ENCODE measurements at regions not wholly inside any gene's neighbourhood (a gene's known extent, or its start where the extent isn't known, plus 50 kb on each side); places are given as distances from the start of the nearest gene placed in this dataset.
"Not testable (repeated sequence)": the region's sequence is repeated elsewhere in the genome, so short reads cannot be mapped to it uniquely, and the experiment has no call there.

GRCh38 chr15:22263738-22264137 is 183.4 kb downstream of the OR4M2 start:
- no peak overlapping the region for H3K4me3 Mint-ChIP-seq (ENCODE audit: low read depth)
- no peaks in the 10 kb centered on the region for H3K27me3 Mint-ChIP-seq (ENCODE audit: low read depth)
- no peak for DNase-seq (ENCODE audit: low spot score)
- H3K4me1 Mint-ChIP-seq (ENCODE audit: low read depth): peaks cover 18% of the 10 kb centered on the region
- no peaks in the 10 kb centered on the region for H3K36me3 Mint-ChIP-seq (ENCODE audit: low read depth)
- H3K9me3 Mint-ChIP-seq: no peaks in the 10 kb centered on the region
- H3K27ac Mint-ChIP-seq: no peak overlapping the region
- intact Hi-C loops (cut with micrococcal nuclease): loop anchor here (1.0 kb wide), 1 partner anchor 9 kb away; no protein-coding TSS in a partner anchor

DNA sequence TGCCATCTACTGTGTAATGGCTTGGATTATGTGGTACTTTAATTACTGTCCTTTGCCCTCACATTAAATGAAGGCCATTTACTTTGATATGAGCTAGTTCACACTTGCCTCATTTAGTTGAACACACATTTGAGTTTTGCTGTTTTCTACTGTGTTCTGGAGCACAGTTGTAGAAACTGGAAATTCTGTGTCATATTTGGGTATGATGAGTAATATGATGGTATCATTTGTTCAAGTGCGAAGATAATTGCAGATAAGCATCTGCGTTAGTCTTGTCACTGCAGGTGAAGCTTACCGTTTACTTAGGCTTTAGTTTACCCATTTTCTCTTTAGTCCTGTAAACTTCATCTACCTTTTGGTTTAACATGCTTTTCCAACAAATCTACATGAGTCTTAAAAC is 183.9 kb downstream of the OR4M2 start:
- peaks cover 18% of the 10 kb centered on the region for H3K4me1 Mint-ChIP-seq (ENCODE audit: low read depth)
- intact Hi-C loops (cut with micrococcal nuclease): loop anchor here (1.0 kb wide), 1 partner anchor 10 kb away; no protein-coding TSS in a partner anchor
- H3K27me3 Mint-ChIP-seq (ENCODE audit: low read depth); H3K27ac Mint-ChIP-seq; DNase-seq (ENCODE audit: low spot score); H3K9me3 Mint-ChIP-seq; H3K36me3 Mint-ChIP-seq (ENCODE audit: low read depth); H3K4me3 Mint-ChIP-seq (ENCODE audit: low read depth): not testable (repeated sequence)

- no peaks in the 10 kb centered on the region for H3K9me3 Mint-ChIP-seq
- DNase-seq (ENCODE audit: low spot score): no peak
- intact Hi-C loops (cut with micrococcal nuclease): no loop called here
These were observed 185.0 kb downstream of the OR4M2 start for GRCh38 chr15:22265056-22265945.

DNA sequence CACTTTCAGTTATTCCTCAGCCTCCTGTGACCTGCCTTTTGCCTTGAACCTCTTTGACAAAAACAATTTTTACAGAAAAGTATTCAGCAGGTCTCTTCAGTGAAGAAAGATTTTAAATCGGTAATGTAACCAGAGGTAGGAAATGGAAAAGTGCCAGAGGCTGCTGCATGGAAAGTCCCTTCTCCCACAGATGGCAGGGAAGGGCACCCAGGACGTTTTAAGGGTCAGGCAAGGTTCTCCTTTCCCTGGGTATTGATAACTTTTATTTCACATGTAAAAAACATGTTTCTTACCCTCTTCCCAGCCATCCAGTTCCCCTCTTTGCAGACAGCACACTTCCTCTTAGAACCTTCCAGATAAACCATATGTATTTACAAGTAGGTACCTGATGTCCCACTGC is 185.6 kb downstream of the OR4M2 start:
- intact Hi-C loops (cut with micrococcal nuclease): no loop called here
- Mint-ChIP-seq H3K4me3 (ENCODE audit: low read depth) (no peak overlapping the region), H3K27ac (no peak overlapping the region), H3K9me3 (no peaks in the 10 kb centered on the region), H3K36me3 (ENCODE audit: low read depth) (no peaks in the 10 kb centered on the region), H3K27me3 (ENCODE audit: low read depth) (no peaks in the 10 kb centered on the region), H3K4me1 (ENCODE audit: low read depth) (peaks cover 3% of the 10 kb centered on the region)
- no peak for DNase-seq (ENCODE audit: low spot score)

More at GRCh38 chr15:22265056-22265945, 185.0 kb downstream of the OR4M2 start:
- Mint-ChIP-seq H3K27me3 (ENCODE audit: low read depth) (no peaks in the 10 kb centered on the region), H3K4me1 (ENCODE audit: low read depth) (peaks cover 8% of the 10 kb centered on the region), H3K4me3 (ENCODE audit: low read depth) (no peak overlapping the region), H3K27ac (no peak overlapping the region), H3K36me3 (ENCODE audit: low read depth) (no peaks in the 10 kb centered on the region)

DNA sequence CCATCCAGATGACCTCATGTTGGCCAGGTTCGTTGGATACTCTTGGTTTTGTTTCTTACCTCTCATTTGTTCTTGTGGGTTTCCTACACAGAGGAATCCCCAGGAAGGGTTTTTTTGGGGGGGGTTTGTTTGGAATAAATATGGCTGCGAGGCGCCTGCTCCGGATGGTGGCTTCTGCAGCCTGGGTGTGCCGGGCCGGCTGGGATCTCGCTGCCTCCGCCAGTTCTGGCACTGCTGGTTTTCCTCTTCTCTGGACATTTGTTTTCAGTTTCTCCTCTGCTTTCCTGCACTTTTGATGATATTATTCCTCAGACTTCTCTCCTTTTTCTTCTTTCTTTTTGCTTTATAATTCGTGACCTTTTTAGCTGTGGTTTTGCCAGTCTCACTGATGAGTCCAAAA is 187.4 kb downstream of the OR4M2 start:
- no peaks in the 10 kb centered on the region for H3K9me3 Mint-ChIP-seq
- no peak overlapping the region for H3K4me3 Mint-ChIP-seq (ENCODE audit: low read depth)
- intact Hi-C loops (cut with micrococcal nuclease): no loop called here
- no peaks in the 10 kb centered on the region for H3K36me3 Mint-ChIP-seq (ENCODE audit: low read depth)
- no peaks in the 10 kb centered on the region for H3K4me1 Mint-ChIP-seq (ENCODE audit: low read depth)
- no peaks in the 10 kb centered on the region for H3K27me3 Mint-ChIP-seq (ENCODE audit: low read depth)
- no peak overlapping the region for H3K27ac Mint-ChIP-seq
- no peak for DNase-seq (ENCODE audit: low spot score)

DNA sequence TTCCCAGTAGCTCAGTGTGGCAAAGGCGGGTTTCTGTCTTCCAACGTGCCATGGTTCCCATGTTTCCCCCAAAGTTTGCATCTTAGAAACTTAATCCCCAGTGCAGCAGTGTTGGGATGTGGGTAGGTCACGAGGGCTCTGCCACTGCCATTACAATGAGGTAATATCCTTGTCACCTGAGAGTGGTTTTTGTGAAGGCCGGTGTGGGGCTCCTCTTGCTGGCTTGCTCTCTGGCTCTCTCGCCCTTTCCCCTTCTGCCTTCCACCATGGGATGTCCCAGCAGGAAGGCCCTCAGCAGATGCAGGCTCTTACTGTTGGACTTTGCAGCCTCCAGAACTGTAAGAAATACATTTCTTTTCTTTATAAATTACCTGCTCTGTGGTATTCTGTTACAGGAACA is 187.9 kb downstream of the OR4M2 start:
- H3K27ac Mint-ChIP-seq; H3K4me1 Mint-ChIP-seq (ENCODE audit: low read depth); H3K9me3 Mint-ChIP-seq; intact Hi-C loops (cut with micrococcal nuclease); H3K36me3 Mint-ChIP-seq (ENCODE audit: low read depth); H3K4me3 Mint-ChIP-seq (ENCODE audit: low read depth); DNase-seq (ENCODE audit: low spot score); H3K27me3 Mint-ChIP-seq (ENCODE audit: low read depth): not testable (repeated sequence)

DNA sequence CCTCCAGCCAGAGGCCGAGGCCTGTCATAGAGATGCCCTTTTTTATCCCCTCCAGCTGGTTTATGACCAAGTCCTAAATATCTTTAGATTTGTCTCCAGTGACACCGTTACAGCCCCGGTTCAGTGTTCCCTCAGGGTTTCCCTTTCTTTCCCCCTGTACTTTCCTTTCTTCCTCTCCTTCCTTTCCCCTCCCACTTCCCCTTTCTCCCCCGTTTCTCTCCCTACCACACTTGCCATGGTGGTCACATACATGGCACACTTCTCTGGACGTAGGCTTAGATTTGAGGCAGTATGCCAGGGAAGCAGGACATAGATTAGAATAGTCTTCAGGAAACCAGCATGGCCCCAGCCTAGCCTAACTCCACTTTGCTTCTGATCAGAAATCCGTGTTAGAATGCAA is 188.3 kb downstream of the OR4M2 start:
- H3K27me3 Mint-ChIP-seq (ENCODE audit: low read depth); H3K36me3 Mint-ChIP-seq (ENCODE audit: low read depth); H3K27ac Mint-ChIP-seq; H3K4me3 Mint-ChIP-seq (ENCODE audit: low read depth); H3K4me1 Mint-ChIP-seq (ENCODE audit: low read depth); H3K9me3 Mint-ChIP-seq; DNase-seq (ENCODE audit: low spot score); intact Hi-C loops (cut with micrococcal nuclease): not testable (repeated sequence)

GRCh38 chr15:22272286-22273160 is 186.2 kb upstream of the GOLGA6L22 start:
- H3K4me3 Mint-ChIP-seq (ENCODE audit: low read depth); H3K27me3 Mint-ChIP-seq (ENCODE audit: low read depth); H3K4me1 Mint-ChIP-seq (ENCODE audit: low read depth); H3K9me3 Mint-ChIP-seq; DNase-seq (ENCODE audit: low spot score); intact Hi-C loops (cut with micrococcal nuclease); H3K27ac Mint-ChIP-seq; H3K36me3 Mint-ChIP-seq (ENCODE audit: low read depth): not testable (repeated sequence)

GRCh38 chr15:22273185-22273584 is 185.5 kb upstream of the GOLGA6L22 start:
- H3K36me3 Mint-ChIP-seq (ENCODE audit: low read depth); H3K27me3 Mint-ChIP-seq (ENCODE audit: low read depth); DNase-seq (ENCODE audit: low spot score); H3K4me1 Mint-ChIP-seq (ENCODE audit: low read depth); H3K27ac Mint-ChIP-seq; intact Hi-C loops (cut with micrococcal nuclease); H3K9me3 Mint-ChIP-seq; H3K4me3 Mint-ChIP-seq (ENCODE audit: low read depth): not testable (repeated sequence)

DNA sequence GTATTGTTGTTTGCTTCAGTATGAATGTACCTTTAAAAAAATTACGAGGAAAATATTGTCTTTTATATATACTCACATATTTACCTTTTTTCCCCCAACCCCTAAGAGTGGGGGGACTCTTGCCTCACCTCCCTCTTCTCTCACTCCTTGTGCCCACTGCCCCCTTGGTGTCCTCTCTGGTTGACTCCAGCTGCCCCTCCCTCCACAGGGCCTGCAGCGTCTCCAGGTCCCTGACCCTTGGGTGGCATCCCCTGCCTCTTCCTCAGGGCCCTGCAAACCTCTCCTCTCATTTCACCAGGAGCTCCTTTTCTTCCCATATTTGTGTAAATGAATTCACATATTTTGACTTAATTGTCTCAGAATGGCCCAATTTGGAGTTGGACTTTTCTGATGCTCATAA is 184.3 kb upstream of the GOLGA6L22 start:
- intact Hi-C loops (cut with micrococcal nuclease); H3K4me3 Mint-ChIP-seq (ENCODE audit: low read depth); H3K36me3 Mint-ChIP-seq (ENCODE audit: low read depth); H3K27ac Mint-ChIP-seq; H3K27me3 Mint-ChIP-seq (ENCODE audit: low read depth); H3K4me1 Mint-ChIP-seq (ENCODE audit: low read depth); H3K9me3 Mint-ChIP-seq; DNase-seq (ENCODE audit: low spot score): not testable (repeated sequence)

- H3K4me1 Mint-ChIP-seq (ENCODE audit: low read depth); H3K4me3 Mint-ChIP-seq (ENCODE audit: low read depth); intact Hi-C loops (cut with micrococcal nuclease); H3K27ac Mint-ChIP-seq; H3K27me3 Mint-ChIP-seq (ENCODE audit: low read depth); DNase-seq (ENCODE audit: low spot score); H3K9me3 Mint-ChIP-seq; H3K36me3 Mint-ChIP-seq (ENCODE audit: low read depth): not testable (repeated sequence)
These were observed 177.9 kb upstream of the GOLGA6L22 start for GRCh38 chr15:22280770-22281169.

DNA sequence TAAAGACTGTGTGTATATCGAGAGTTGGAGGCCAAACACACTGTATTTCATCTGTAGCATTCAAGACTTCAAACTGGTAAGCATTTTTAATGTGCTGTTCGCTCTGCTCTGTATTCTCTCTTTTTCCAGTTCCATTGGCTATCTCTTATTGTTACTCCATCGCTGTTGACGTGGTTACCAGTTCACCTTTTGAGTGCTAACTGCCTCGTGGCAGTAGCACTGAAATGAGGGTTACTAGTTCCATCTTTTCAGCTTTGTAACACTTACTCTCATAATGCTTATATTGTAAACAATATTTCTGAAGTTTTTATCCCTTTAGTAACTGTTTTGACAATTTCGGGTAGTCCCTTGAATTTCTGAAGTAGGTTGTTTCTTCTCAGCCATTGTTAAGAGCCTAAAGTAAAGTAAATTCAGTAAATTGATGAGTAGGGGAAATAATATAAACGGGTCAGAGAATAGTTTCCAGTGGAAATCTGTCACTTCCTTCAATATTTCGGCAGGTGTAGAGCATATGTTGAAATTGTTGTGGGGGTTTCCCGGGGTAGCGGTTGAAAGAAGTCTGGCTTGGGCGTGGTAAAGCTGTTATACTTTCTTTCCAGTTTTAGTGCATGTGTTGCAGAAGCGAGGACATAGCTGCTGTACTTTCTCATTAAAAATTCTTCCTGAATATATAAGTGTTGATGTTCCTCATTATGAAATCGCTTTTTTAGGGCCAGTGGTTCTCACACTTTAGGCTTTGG is 175.7 kb upstream of the GOLGA6L22 start:
- H3K27me3 Mint-ChIP-seq (ENCODE audit: low read depth); H3K4me1 Mint-ChIP-seq (ENCODE audit: low read depth); intact Hi-C loops (cut with micrococcal nuclease); H3K9me3 Mint-ChIP-seq; H3K36me3 Mint-ChIP-seq (ENCODE audit: low read depth); DNase-seq (ENCODE audit: low spot score); H3K27ac Mint-ChIP-seq; H3K4me3 Mint-ChIP-seq (ENCODE audit: low read depth): not testable (repeated sequence)
